ENCODE measurements at regions not wholly inside any gene's neighbourhood (a gene's known extent, or its start where the extent isn't known, plus 50 kb on each side); places are given as distances from the start of the nearest gene placed in this dataset.

GRCh38 chr11:70948398-70948797, 304.0 kb downstream of the SHANK2 start:
- TF ChIP-seq CTCF (IDR thresholded peaks at IDR 0.05; ENCODE audit: insufficient read depth, low read length, poor library complexity, severe bottlenecking) (no peak), EZH2phosphoT487 (conservative IDR thresholded peaks at IDR 0.05; ENCODE audit: low read length) (no peak)
